ENCODE measurements at regions not wholly inside any gene's neighbourhood (a gene's known extent, or its start where the extent isn't known, plus 50 kb on each side); places are given as distances from the start of the nearest gene placed in this dataset.
A peak's percentile ranks its signal among the peaks of the same experiment; 100 is the strongest.

DNA sequence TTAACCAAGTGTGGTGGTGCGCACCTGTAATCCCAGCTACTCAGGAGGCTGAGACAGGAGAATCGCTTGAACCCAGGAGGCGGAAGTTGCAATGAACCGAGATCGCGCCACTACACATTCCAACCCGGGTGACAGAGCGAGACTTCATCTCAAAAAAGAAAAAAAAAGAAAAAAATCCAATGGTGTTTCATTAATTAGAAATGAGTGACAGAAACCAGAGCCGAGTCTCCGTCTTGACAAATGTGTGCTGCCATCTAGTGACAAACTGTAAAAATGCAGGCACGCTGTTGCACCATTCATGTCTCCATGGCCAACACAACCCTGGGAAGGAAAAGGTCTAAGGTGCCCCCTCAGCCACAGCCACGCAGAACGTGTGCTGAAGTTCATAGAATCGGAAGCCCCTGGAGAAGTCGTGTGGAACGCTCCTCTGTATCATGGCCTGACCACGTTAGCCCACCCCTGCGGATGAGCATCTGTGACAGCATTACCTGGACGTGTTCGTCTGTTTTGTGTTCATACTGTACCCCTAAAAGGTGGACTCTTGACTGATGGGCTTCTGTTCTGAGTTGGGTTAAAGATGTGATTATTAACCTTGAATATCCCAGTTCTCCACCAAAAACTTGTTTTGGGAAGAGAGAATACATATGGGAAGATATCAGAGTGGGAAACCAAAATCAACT is 94.9 kb downstream of the LYZL2 start:
- ChIA-PET CTCF (interaction anchor here (1.0 to 5.8 kb wide), 17 partner anchors 29 to 175 kb away, joined by 3 to 87 read pairs (median 9); no protein-coding TSS in a partner anchor), POLR2A (no interaction called here)
- Mint-ChIP-seq H3K27me3 (no peaks in the 10 kb centered on the region), H3K4me1 (peaks cover 36% of the 10 kb centered on the region), H3K4me3 (no peak overlapping the region), H3K9me3 (ENCODE audit: insufficient read depth) (no peaks in the 10 kb centered on the region), H3K27ac (peak overlapping the region; percentile 22)
- Histone ChIP-seq H3K4me2 (replicated peaks; ENCODE audit: low read depth, low read length, poor library complexity, severe bottlenecking) (no peak overlapping the region), H4K20me1 (ENCODE audit: control insufficient read depth, insufficient read depth, low read length, poor library complexity, severe bottlenecking) (no peaks in the 10 kb centered on the region), H3K79me2 (ENCODE audit: control insufficient read depth, insufficient read depth, low read length) (peaks cover 22% of the 10 kb centered on the region), H3K36me3 (replicated peaks in 1 of 2; ENCODE audit: control extremely low read depth in 1 of 2, control insufficient read depth in 1 of 2, extremely low read depth in 1 of 2, insufficient read depth in 2 of 2, low read length in 1 of 2) (peaks cover 0 to 3% of the 10 kb centered on the region in 2 experiments), H2AFZ (ENCODE audit: insufficient read depth, low read depth, low read length, poor library complexity, severe bottlenecking) (no peak overlapping the region), H3K9me3 (ENCODE audit: control extremely low read depth in 1 of 3, control insufficient read depth in 2 of 3, insufficient read depth in 1 of 3, low read length in 2 of 3) (no peaks in the 10 kb centered on the region), H3K27ac (ENCODE audit: low read length in 2 of 2) (no peak overlapping the region), H3K27me3 (replicated peaks in 1 of 4; ENCODE audit: control extremely low read depth in 1 of 4, control insufficient read depth in 3 of 4, insufficient read depth in 4 of 4, low read length in 3 of 4) (no peaks in the 10 kb centered on the region), H3K9ac (ENCODE audit: low read length) (no peak overlapping the region), H3K4me3 (ENCODE audit: control extremely low read depth in 1 of 5, extremely low read depth in 1 of 5, insufficient read depth in 1 of 5, low read depth in 2 of 5, low read length in 4 of 5) (no peak overlapping the region), H3K4me1 (ENCODE audit: control insufficient read depth in 2 of 2, insufficient read depth in 2 of 2, low read length in 2 of 2) (peaks cover 42 to 44% of the 10 kb centered on the region in 2 donors)
- intact Hi-C loops (cut with micrococcal nuclease) = loop anchor here (1.0 kb wide), 4 partner anchors 57 to 142 kb away; no protein-coding TSS in a partner anchor
- WGBS (ENCODE audit: insufficient coverage) = 14% methylated on average over 9 of the region's 20 CpGs
- ATAC-seq (ENCODE audit: low read depth) (peak; percentile 40), DNase-seq (peak; percentile 86)
- TF ChIP-seq, protein P1, sequence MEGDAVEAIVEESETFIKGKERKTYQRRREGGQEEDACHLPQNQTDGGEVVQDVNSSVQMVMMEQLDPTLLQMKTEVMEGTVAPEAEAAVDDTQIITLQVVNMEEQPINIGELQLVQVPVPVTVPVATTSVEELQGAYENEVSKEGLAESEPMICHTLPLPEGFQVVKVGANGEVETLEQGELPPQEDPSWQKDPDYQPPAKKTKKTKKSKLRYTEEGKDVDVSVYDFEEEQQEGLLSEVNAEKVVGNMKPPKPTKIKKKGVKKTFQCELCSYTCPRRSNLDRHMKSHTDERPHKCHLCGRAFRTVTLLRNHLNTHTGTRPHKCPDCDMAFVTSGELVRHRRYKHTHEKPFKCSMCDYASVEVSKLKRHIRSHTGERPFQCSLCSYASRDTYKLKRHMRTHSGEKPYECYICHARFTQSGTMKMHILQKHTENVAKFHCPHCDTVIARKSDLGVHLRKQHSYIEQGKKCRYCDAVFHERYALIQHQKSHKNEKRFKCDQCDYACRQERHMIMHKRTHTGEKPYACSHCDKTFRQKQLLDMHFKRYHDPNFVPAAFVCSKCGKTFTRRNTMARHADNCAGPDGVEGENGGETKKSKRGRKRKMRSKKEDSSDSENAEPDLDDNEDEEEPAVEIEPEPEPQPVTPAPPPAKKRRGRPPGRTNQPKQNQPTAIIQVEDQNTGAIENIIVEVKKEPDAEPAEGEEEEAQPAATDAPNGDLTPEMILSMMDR (IDR thresholded peaks at IDR 0.05) = peak; percentile 93
- TF ChIP-seq EZH2 (IDR thresholded peaks at IDR 0.05; ENCODE audit: borderline replicate concordance, insufficient read depth, low read depth, low read length, poor library complexity, severe bottlenecking) = no peak

Measured in B cell (primary cell).